WERI-Rb-1 (cell line): ENCODE measurements at regions not wholly inside any gene's neighbourhood (a gene's known extent, or its start where the extent isn't known, plus 50 kb on each side); places are given as distances from the start of the nearest gene placed in this dataset.
A peak's percentile ranks its signal among the peaks of the same experiment; 100 is the strongest.

Source experiments
- DNase-seq: peaks from one replicate; pipeline ENCODE4 v3.0.0-alpha.2; 2020
- H3K27ac ChIP-seq: fragments of 250-450 bp; sonication (Bioruptor Pico); 2 replicates; pipeline ENCODE4 v1.5.1; 2020; ENCODE audit warnings: mild to moderate bottlenecking, moderate library complexity
- H3K27me3 ChIP-seq: fragments of 250-450 bp; sonication (Bioruptor Pico); 2 replicates; pipeline ENCODE4 v1.5.1; 2021; ENCODE audit warnings: mild to moderate bottlenecking, low read depth, moderate library complexity; ENCODE audit not compliant: insufficient read depth, severe bottlenecking
- H3K36me3 ChIP-seq: fragments of 250-450 bp; sonication (Bioruptor Pico); 2 replicates; pipeline ENCODE4 v1.5.1; 2020; ENCODE audit warnings: mild to moderate bottlenecking, moderate library complexity
- H3K4me3 ChIP-seq: 2 replicates; pipeline ENCODE4 v1.5.1; 2011; ENCODE audit warnings: low read depth, mild to moderate bottlenecking, control low read depth, low read length
- H3K9me3 ChIP-seq: fragments of 250-450 bp; sonication (Bioruptor Pico); 2 replicates; pipeline ENCODE4 v1.5.1; 2021; ENCODE audit warnings: mild to moderate bottlenecking, moderate library complexity; ENCODE audit not compliant: severe bottlenecking
- TF ChIP-seq, protein P1 (sequence below): IDR thresholded peaks from 2 replicates; pipeline ENCODE4 v1.5.1; 2011; ENCODE audit warnings: low read depth, mild to moderate bottlenecking, control low read depth, inconsistent platforms, low read length

DNA sequence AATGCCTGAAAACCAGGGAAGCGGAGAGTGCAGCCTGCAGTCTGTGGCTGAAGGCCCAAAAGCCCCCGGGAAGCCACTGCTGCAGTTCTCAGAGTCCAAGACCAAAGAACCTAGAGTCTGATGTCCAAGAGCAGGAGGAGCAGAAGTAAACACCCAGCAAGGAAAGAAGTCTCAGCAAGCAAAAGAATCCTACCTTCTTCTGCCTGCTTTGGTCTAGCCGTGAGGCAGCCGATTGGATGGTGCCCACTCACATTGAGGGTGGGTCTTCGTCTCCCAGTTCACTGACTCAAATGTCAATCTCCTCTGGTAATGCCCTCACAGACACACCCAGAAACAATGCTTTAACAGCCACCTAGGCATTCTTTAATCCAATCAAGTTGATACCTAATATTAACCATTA, 217.5 kb downstream of the PLA2G4A start:
- peak; percentile 10 for DNase-seq
- Histone ChIP-seq H3K4me3 (no peak overlapping the region), H3K36me3 (no peaks in the 10 kb centered on the region), H3K27me3 (no peaks in the 10 kb centered on the region), H3K9me3 (no peaks in the 10 kb centered on the region), H3K27ac (peak overlapping the region; percentile 67)
- TF ChIP-seq, protein P1, sequence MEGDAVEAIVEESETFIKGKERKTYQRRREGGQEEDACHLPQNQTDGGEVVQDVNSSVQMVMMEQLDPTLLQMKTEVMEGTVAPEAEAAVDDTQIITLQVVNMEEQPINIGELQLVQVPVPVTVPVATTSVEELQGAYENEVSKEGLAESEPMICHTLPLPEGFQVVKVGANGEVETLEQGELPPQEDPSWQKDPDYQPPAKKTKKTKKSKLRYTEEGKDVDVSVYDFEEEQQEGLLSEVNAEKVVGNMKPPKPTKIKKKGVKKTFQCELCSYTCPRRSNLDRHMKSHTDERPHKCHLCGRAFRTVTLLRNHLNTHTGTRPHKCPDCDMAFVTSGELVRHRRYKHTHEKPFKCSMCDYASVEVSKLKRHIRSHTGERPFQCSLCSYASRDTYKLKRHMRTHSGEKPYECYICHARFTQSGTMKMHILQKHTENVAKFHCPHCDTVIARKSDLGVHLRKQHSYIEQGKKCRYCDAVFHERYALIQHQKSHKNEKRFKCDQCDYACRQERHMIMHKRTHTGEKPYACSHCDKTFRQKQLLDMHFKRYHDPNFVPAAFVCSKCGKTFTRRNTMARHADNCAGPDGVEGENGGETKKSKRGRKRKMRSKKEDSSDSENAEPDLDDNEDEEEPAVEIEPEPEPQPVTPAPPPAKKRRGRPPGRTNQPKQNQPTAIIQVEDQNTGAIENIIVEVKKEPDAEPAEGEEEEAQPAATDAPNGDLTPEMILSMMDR: no peak

DNA sequence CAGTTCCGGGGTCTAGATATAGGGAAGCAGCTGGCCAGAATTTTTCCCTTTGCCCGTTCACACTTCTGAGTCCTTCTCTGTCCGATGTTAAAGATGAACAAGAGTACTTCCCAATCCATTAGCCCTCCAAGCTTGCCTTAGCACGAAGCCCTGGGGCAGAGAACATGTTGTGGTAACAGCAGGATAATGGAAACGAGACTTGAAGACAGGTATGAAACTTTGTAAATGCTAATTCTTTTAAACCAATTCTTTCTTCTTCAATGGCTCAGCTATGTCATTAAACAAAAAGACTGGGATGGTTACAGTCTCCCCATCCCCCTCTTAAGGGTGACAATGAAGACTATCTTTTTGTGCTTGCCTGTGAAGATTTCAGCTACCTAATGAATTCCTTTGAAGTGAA, 218.5 kb downstream of the PLA2G4A start:
- DNase-seq: no peak
- TF ChIP-seq, protein P1: no peak
- Histone ChIP-seq H3K36me3 (no peaks in the 10 kb centered on the region), H3K9me3 (no peaks in the 10 kb centered on the region), H3K27me3 (no peaks in the 10 kb centered on the region), H3K4me3 (no peak overlapping the region), H3K27ac (no peak overlapping the region)

DNA sequence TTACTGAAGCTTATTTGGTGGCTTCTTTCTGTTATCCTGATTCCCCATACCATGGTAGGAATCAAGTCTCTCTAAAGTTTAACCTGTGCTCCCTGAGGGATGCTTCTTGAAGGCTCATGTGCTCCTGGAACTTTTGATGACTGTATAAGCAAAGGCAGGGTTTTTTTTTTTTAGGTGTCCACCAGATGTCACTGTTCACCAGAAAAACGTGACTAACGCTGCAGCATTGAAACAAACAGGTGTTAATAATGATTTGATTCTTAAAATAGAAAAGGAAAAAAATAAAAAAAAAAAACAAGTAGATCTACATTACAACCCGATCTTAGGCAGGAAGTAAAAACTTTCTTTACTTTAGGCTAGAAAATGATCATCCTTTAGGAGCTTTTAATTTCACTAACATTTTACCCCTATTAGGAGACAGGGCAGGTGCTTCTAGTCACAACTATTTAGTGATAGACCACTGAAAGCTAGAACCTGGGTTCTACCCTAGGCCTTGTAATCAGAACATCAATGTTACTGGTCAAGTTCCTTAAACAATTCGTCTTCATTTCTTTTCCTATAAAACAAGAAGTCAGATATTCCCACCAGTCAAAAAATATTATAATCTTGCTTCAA, 223.0 kb downstream of the PLA2G4A start:
- no peak overlapping the region for H3K4me3 ChIP-seq
- no peaks in the 10 kb centered on the region for H3K27me3 ChIP-seq
- TF ChIP-seq, protein P1: peak; percentile 24; the same call in 1 of the 2 replicates
- no peak overlapping the region for H3K27ac ChIP-seq
- H3K9me3 ChIP-seq: no peaks in the 10 kb centered on the region
- DNase-seq: peak; percentile 28
- H3K36me3 ChIP-seq: no peaks in the 10 kb centered on the region

DNA sequence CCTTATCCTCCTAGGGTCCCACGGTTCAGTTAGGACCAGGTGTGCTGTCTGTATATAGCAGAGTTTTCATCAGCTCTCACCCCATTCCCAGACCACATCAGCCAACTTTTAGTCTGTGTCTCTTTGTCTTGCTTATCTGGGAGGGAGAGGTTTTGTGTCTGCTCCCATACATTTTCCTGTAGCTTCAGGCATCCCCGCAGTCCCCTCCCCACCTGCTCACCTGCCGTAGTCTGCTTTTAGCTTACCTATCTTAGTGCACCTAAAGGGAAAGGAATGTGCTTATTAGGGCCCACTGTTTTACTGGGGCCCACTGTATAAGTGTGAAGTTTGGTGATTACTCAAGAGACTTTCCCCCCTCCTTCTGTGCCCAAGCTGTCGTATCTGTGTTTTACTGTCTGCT, 225.1 kb downstream of the PLA2G4A start:
- no peak for DNase-seq
- no peak overlapping the region for H3K4me3 ChIP-seq
- no peaks in the 10 kb centered on the region for H3K27me3 ChIP-seq
- H3K9me3 ChIP-seq: no peaks in the 10 kb centered on the region
- no peak overlapping the region for H3K27ac ChIP-seq
- H3K36me3 ChIP-seq: no peaks in the 10 kb centered on the region
- TF ChIP-seq, protein P1: no peak

DNA sequence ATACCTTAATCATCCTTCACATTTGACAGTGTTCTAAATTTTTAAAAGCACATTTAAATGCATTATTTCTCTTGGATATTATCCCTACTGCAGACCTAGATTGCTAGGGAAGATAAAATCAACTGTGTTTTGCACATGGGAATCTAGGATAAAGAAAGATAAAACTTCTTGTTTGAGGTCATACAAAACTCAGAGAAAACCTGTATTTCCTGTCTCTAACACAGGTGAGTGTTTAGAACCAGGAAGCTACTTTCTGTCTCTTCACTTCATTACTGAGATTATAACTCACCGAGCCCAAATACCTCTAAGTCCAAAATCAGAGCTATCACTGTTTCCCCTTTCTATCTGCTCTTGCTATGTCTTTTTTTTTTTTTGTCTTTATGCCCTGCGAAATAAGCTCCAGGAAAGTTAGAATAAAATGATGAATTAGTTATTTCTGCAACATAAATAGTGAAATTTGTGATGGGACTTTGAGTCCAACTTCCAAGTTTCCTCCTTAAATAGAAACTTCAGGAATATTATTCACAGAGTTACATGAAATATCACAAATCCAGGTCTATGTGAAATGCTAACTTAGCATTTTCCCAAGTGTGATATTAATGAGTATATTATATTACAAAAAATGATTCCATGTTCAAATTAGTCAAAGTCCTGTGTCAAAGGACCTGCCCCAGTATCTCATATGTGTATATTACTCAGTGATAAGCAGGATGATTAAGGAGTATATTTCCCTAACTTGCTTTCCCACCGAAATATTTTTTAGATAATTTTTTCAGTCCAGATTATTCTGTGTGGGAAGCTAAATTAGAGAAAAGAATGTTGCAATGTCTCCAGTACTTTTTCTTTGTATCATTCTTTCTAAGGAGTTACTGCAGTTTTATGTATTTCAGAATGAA, 226.4 kb downstream of the PLA2G4A start:
- Histone ChIP-seq H3K36me3 (no peaks in the 10 kb centered on the region), H3K27me3 (no peaks in the 10 kb centered on the region), H3K27ac (no peak overlapping the region), H3K9me3 (no peaks in the 10 kb centered on the region), H3K4me3 (no peak overlapping the region)
- DNase-seq: no peak
- TF ChIP-seq, protein P1: no peak
